IMR-90 (cell line): ENCODE measurements at regions not wholly inside any gene's neighbourhood (a gene's known extent, or its start where the extent isn't known, plus 50 kb on each side); places are given as distances from the start of the nearest gene placed in this dataset.
"Not testable (repeated sequence)": the region's sequence is repeated elsewhere in the genome, so short reads cannot be mapped to it uniquely, and the experiment has no call there.

ENCODE experiments used
- CEBPB ChIP-seq: IDR thresholded peaks from 2 replicates; pipeline ENCODE4 v1.6.1; 2012; ENCODE audit warnings: low read depth, low read length, improper control_type of control experiment
- CTCF ChIP-seq: conservative IDR thresholded peaks from 2 replicates; pipeline ENCODE4 v1.5.1; 2012; ENCODE audit warnings: mild to moderate bottlenecking, low read depth, low read length, improper control_type of control experiment
- FOS ChIP-seq: fragments of 150-350 bp; IDR thresholded peaks from 2 replicates; pipeline ENCODE4 v1.6.1; 2016; ENCODE audit warnings: low read depth, low read length
- MXI1 ChIP-seq: IDR thresholded peaks from 2 replicates; pipeline ENCODE4 v1.6.1; 2012; ENCODE audit warnings: low read depth, mild to moderate bottlenecking, low read length, moderate library complexity, borderline replicate concordance
- POLR2A ChIP-seq: IDR thresholded peaks from 2 replicates; pipeline ENCODE4 v1.6.1; 2012; ENCODE audit warnings: mild to moderate bottlenecking, low read depth, low read length
- RCOR1 ChIP-seq: IDR thresholded peaks from 2 replicates; pipeline ENCODE4 v1.6.1; 2012; ENCODE audit warnings: mild to moderate bottlenecking, low read length, improper control_type of control experiment; ENCODE audit not compliant: insufficient replicate concordance

GRCh38 chr21:9614011-9614410 lies 907.4 kb upstream of the TPTE start:
- TF ChIP-seq CTCF, FOS, CEBPB, MXI1, RCOR1, POLR2A: not testable (repeated sequence)
